IPS DF 4.7 (cell line): ENCODE measurements at regions not wholly inside any gene's neighbourhood (a gene's known extent, or its start where the extent isn't known, plus 50 kb on each side); places are given as distances from the start of the nearest gene placed in this dataset.

Source experiments
- DNase-seq: peaks from one replicate; pipeline ENCODE4 v3.0.0-alpha.2; 2013; ENCODE audit warnings: low spot score; ENCODE audit errors: extremely low read depth

DNA sequence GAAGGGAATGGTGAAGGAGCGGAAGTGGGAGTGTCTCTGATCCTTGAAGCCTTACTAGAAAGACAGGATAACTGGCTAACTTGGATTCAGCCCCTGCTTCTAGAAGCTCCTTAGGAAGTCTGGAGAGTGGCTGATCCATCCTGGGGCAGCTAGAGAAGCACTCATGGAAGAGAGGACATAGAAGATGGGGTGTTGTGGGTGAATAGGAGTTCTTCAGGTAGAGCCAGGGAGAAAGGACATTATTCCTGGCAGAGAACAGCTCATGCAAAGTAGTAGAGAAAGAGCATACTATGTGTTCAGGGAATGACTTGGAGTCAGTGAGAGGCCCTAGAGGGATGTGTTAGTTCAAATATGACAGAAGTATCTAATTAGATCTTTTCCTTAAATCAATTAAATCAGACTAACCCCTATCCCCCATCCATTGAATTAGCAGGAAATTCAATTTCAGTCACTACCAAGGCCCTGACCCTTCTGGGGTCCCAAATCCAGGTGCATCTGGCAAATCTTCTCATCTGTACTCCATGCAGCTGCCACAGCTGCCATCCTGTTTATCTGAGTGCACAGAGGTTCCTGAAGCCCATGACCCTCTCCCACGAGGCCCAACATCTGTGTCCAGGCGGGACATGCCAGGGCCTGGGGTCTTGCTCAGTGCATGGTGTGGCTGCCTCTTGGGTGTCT lies 130.7 kb downstream of the DHX35 start:
- DNase-seq, result no peak

GRCh38 chr20:39090906-39091305 lies 128.8 kb downstream of the DHX35 start:
- DNase-seq, result no peak

DNA sequence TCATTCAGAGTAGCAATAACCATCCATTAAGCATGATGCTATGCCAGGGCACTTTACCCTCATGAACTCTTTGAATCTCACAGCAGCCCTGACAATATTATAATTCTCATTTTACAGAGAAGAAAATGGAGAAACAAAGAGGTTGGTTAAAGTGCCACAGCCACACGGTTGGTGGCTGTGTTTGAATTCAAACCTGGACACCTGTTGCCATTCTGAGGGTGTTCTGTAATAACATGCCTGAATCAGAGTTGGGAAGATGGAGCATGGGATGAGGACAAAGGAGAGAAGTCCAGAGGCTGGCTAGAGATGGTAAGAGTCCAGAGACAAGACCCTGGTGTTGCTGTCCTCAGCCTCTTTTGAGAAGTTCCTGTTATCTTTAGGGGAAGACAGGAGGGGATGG lies 127.7 kb downstream of the DHX35 start:
- DNase-seq, result no peak
